ENCODE measurements at regions not wholly inside any gene's neighbourhood (a gene's known extent, or its start where the extent isn't known, plus 50 kb on each side); places are given as distances from the start of the nearest gene placed in this dataset.

- H4K20me1 ChIP-seq (ENCODE audit: insufficient read depth, low read length): no peaks in the 10 kb centered on the region
- no peaks in the 10 kb centered on the region for H3F3A ChIP-seq (ENCODE audit: insufficient read depth, low read length)
- TF ChIP-seq CTCF (IDR thresholded peaks at IDR 0.05; ENCODE audit: low read length) (no peak), EZH2phosphoT487 (IDR thresholded peaks at IDR 0.05; ENCODE audit: low read length) (no peak), EZH2 (optimal IDR thresholded peaks at IDR 0.05; ENCODE audit: low read depth, low read length) (no peak)
- H3K9me2 ChIP-seq (replicated peaks; ENCODE audit: insufficient read depth, low read length): no peaks in the 10 kb centered on the region
- H3K27ac ChIP-seq (ENCODE audit: low read length): no peak overlapping the region
- H3K4me1 ChIP-seq (ENCODE audit: low read length): no peaks in the 10 kb centered on the region
- H3K4me3 ChIP-seq (ENCODE audit: low read length): no peak overlapping the region
- no peak overlapping the region for H3K9ac ChIP-seq (ENCODE audit: low read length)
- H3K36me3 ChIP-seq (replicated peaks; ENCODE audit: insufficient read depth, low read length): no peaks in the 10 kb centered on the region
- no peak overlapping the region for H3K4me2 ChIP-seq (ENCODE audit: low read depth, low read length)
- H3K27me3 ChIP-seq (replicated peaks; ENCODE audit: insufficient read depth, low read length): no peaks in the 10 kb centered on the region
- no peaks in the 10 kb centered on the region for H3K79me2 ChIP-seq (ENCODE audit: low read length)
- no peaks in the 10 kb centered on the region for H3K9me3 ChIP-seq (replicated peaks; ENCODE audit: insufficient read depth, low read length)
- H2AFZ ChIP-seq (ENCODE audit: low read length): no peak overlapping the region
- DNase-seq: no peak
Measured at GRCh38 chr2:51344886-51345285, 313.0 kb upstream of the NRXN1 start.

- no peaks in the 10 kb centered on the region for H3F3A ChIP-seq (ENCODE audit: insufficient read depth, low read length)
- H3K9me2 ChIP-seq (replicated peaks; ENCODE audit: insufficient read depth, low read length): no peaks in the 10 kb centered on the region
- no peak for DNase-seq
- H3K36me3 ChIP-seq (replicated peaks; ENCODE audit: insufficient read depth, low read length): no peaks in the 10 kb centered on the region
- H3K27me3 ChIP-seq (replicated peaks; ENCODE audit: insufficient read depth, low read length): no peaks in the 10 kb centered on the region
- no peak overlapping the region for H2AFZ ChIP-seq (ENCODE audit: low read length)
- H3K4me3 ChIP-seq (ENCODE audit: low read length): no peak overlapping the region
- no peak overlapping the region for H3K4me2 ChIP-seq (ENCODE audit: low read depth, low read length)
- H3K9me3 ChIP-seq (replicated peaks; ENCODE audit: insufficient read depth, low read length): no peaks in the 10 kb centered on the region
- H3K79me2 ChIP-seq (ENCODE audit: low read length): no peaks in the 10 kb centered on the region
- no peaks in the 10 kb centered on the region for H3K4me1 ChIP-seq (ENCODE audit: low read length)
- no peak overlapping the region for H3K27ac ChIP-seq (ENCODE audit: low read length)
- no peaks in the 10 kb centered on the region for H4K20me1 ChIP-seq (ENCODE audit: insufficient read depth, low read length)
- TF ChIP-seq CTCF (IDR thresholded peaks at IDR 0.05; ENCODE audit: low read length) (no peak), EZH2 (optimal IDR thresholded peaks at IDR 0.05; ENCODE audit: low read depth, low read length) (no peak), EZH2phosphoT487 (IDR thresholded peaks at IDR 0.05; ENCODE audit: low read length) (no peak)
- H3K9ac ChIP-seq (ENCODE audit: low read length): no peak overlapping the region
Measured at GRCh38 chr2:51335087-51336058, 303.4 kb upstream of the NRXN1 start.

- no peaks in the 10 kb centered on the region for H3K4me1 ChIP-seq (ENCODE audit: low read length)
- H3K36me3 ChIP-seq (replicated peaks; ENCODE audit: insufficient read depth, low read length): no peaks in the 10 kb centered on the region
- H3K79me2 ChIP-seq (ENCODE audit: low read length): no peaks in the 10 kb centered on the region
- TF ChIP-seq EZH2phosphoT487 (IDR thresholded peaks at IDR 0.05; ENCODE audit: low read length): no peak
- no peak overlapping the region for H3K27ac ChIP-seq (ENCODE audit: low read length)
- DNase-seq: no peak
- no peaks in the 10 kb centered on the region for H3K9me2 ChIP-seq (replicated peaks; ENCODE audit: insufficient read depth, low read length)
- no peak overlapping the region for H3K9ac ChIP-seq (ENCODE audit: low read length)
- H3K4me2 ChIP-seq (ENCODE audit: low read depth, low read length): no peak overlapping the region
- no peaks in the 10 kb centered on the region for H3K27me3 ChIP-seq (replicated peaks; ENCODE audit: insufficient read depth, low read length)
- H4K20me1 ChIP-seq (ENCODE audit: insufficient read depth, low read length): no peaks in the 10 kb centered on the region
- no peaks in the 10 kb centered on the region for H3F3A ChIP-seq (ENCODE audit: insufficient read depth, low read length)
- H2AFZ ChIP-seq (ENCODE audit: low read length): no peak overlapping the region
- H3K4me3 ChIP-seq (ENCODE audit: low read length): no peak overlapping the region
- H3K9me3 ChIP-seq (replicated peaks; ENCODE audit: insufficient read depth, low read length): no peaks in the 10 kb centered on the region
Measured at GRCh38 chr2:51329512-51329911, 297.6 kb upstream of the NRXN1 start.

GRCh38 chr2:51324051-51324450 lies 292.1 kb upstream of the NRXN1 start:
- Histone ChIP-seq H3K4me2 (ENCODE audit: low read depth, low read length) (no peak overlapping the region), H3K4me1 (ENCODE audit: low read length) (no peaks in the 10 kb centered on the region), H3K27me3 (replicated peaks; ENCODE audit: insufficient read depth, low read length) (no peaks in the 10 kb centered on the region), H3K9me3 (replicated peaks; ENCODE audit: insufficient read depth, low read length) (no peaks in the 10 kb centered on the region), H3K36me3 (replicated peaks; ENCODE audit: insufficient read depth, low read length) (no peaks in the 10 kb centered on the region), H3K79me2 (ENCODE audit: low read length) (no peaks in the 10 kb centered on the region), H4K20me1 (ENCODE audit: insufficient read depth, low read length) (no peaks in the 10 kb centered on the region), H3K4me3 (ENCODE audit: low read length) (no peak overlapping the region), H2AFZ (ENCODE audit: low read length) (no peak overlapping the region), H3K27ac (ENCODE audit: low read length) (no peak overlapping the region), H3K9ac (ENCODE audit: low read length) (no peak overlapping the region), H3K9me2 (replicated peaks; ENCODE audit: insufficient read depth, low read length) (no peaks in the 10 kb centered on the region), H3F3A (ENCODE audit: insufficient read depth, low read length) (no peaks in the 10 kb centered on the region)
- TF ChIP-seq EZH2 (optimal IDR thresholded peaks at IDR 0.05; ENCODE audit: low read depth, low read length) (no peak), CTCF (IDR thresholded peaks at IDR 0.05; ENCODE audit: low read length) (no peak), EZH2phosphoT487 (IDR thresholded peaks at IDR 0.05; ENCODE audit: low read length) (no peak)
- no peak for DNase-seq
